H9 (cell line): ENCODE measurements at regions not wholly inside any gene's neighbourhood (a gene's known extent, or its start where the extent isn't known, plus 50 kb on each side); places are given as distances from the start of the nearest gene placed in this dataset.

Source experiments
- DNase-seq: peaks from one replicate; pipeline ENCODE4 v3.0.0-alpha.2; 2017
- H2AFZ ChIP-seq: one replicate; pipeline ENCODE4 v1.6.1; 2013; ENCODE audit warnings: mild to moderate bottlenecking, low read length, control low read depth, moderate library complexity
- H2AK5ac ChIP-seq: 2 replicates; pipeline ENCODE4 v1.6.1; 2013; ENCODE audit warnings: low read length, control low read depth, mixed read lengths; ENCODE audit not compliant: insufficient read length
- H2BK120ac ChIP-seq: one replicate; pipeline ENCODE4 v1.6.1; 2013; ENCODE audit warnings: low read depth, mild to moderate bottlenecking, low read length, control low read depth, inconsistent platforms; ENCODE audit not compliant: poor library complexity, severe bottlenecking
- H2BK12ac ChIP-seq: 2 replicates; pipeline ENCODE4 v1.6.1; 2013; ENCODE audit warnings: low read length, control low read depth, mixed read lengths, low read depth; ENCODE audit not compliant: insufficient read length
- H2BK15ac ChIP-seq: 2 replicates; pipeline ENCODE4 v1.6.1; 2013; ENCODE audit warnings: low read depth, low read length, control low read depth
- H2BK20ac ChIP-seq: one replicate; pipeline ENCODE4 v1.6.1; 2013; ENCODE audit warnings: low read depth, mild to moderate bottlenecking, low read length, control low read depth, inconsistent platforms; ENCODE audit not compliant: poor library complexity, severe bottlenecking
- H2BK5ac ChIP-seq: 2 replicates; pipeline ENCODE4 v1.6.1; 2013; ENCODE audit warnings: low read length, control low read depth, mixed read lengths; ENCODE audit not compliant: insufficient read length
- H3K14ac ChIP-seq: 2 replicates; pipeline ENCODE4 v1.6.1; 2013; ENCODE audit warnings: low read length, control low read depth; ENCODE audit not compliant: insufficient read depth
- H3K18ac ChIP-seq: 2 replicates; pipeline ENCODE4 v1.6.1; 2013; ENCODE audit warnings: low read depth, mild to moderate bottlenecking, mixed read lengths, low read length, control low read depth; ENCODE audit not compliant: insufficient read length
- H3K23ac ChIP-seq: 2 replicates; pipeline ENCODE4 v1.6.1; 2013; ENCODE audit warnings: low read length, control low read depth, mixed read lengths, low read depth; ENCODE audit not compliant: insufficient read length
- H3K23me2 ChIP-seq: 2 replicates; pipeline ENCODE4 v1.6.1; 2013; ENCODE audit warnings: low read depth, mild to moderate bottlenecking, mixed read lengths, low read length, control low read depth; ENCODE audit not compliant: insufficient read length, poor library complexity, severe bottlenecking
- H3K27ac ChIP-seq: 2 replicates; pipeline ENCODE4 v1.5.1; 2013; ENCODE audit warnings: low read length, control low read depth, mixed read lengths, low read depth; ENCODE audit not compliant: insufficient read length
- H3K27me3 ChIP-seq: 2 replicates; pipeline ENCODE4 v1.6.1; 2013; ENCODE audit warnings: low read length, control low read depth, inconsistent platforms; ENCODE audit not compliant: insufficient read depth
- H3K4ac ChIP-seq: 2 replicates; pipeline ENCODE4 v1.6.1; 2013; ENCODE audit warnings: low read depth, mild to moderate bottlenecking, control low read depth, inconsistent platforms, low read length, moderate library complexity
- H3K4me1 ChIP-seq: 2 replicates; pipeline ENCODE4 v1.6.1; 2013; ENCODE audit warnings: low read length, control low read depth, inconsistent platforms; ENCODE audit not compliant: insufficient read depth
- H3K4me2 ChIP-seq: 2 replicates; pipeline ENCODE4 v1.6.1; 2013; ENCODE audit warnings: low read length, control low read depth, mixed read lengths; ENCODE audit not compliant: insufficient read length, insufficient read depth
- H3K56ac ChIP-seq: 2 replicates; pipeline ENCODE4 v1.6.1; 2013; ENCODE audit warnings: low read depth, mild to moderate bottlenecking, mixed read lengths, low read length, control low read depth; ENCODE audit not compliant: insufficient read length
- H3K79me1 ChIP-seq: 2 replicates; pipeline ENCODE4 v1.6.1; 2013; ENCODE audit warnings: low read depth, mild to moderate bottlenecking, moderate library complexity, low read length, control low read depth, inconsistent platforms; ENCODE audit not compliant: insufficient read depth, poor library complexity, severe bottlenecking
- H3K79me2 ChIP-seq: 2 replicates; pipeline ENCODE4 v1.6.1; 2013; ENCODE audit warnings: low read length, control low read depth, inconsistent platforms; ENCODE audit not compliant: insufficient read depth
- H3K9ac ChIP-seq: 2 replicates; pipeline ENCODE4 v1.6.1; 2013; ENCODE audit warnings: low read length, control low read depth, mixed read lengths; ENCODE audit not compliant: insufficient read length; ENCODE audit errors: extremely low read depth
- H3K9me3 ChIP-seq: one replicate; pipeline ENCODE4 v1.6.1; 2013; ENCODE audit warnings: low read depth, low read length, inconsistent platforms; ENCODE audit not compliant: control insufficient read depth
- H3T11ph ChIP-seq: one replicate; pipeline ENCODE4 v1.6.1; 2013; ENCODE audit warnings: mild to moderate bottlenecking, low read length, control low read depth, inconsistent platforms
- H4K20me1 ChIP-seq: one replicate; pipeline ENCODE4 v1.6.1; 2013; ENCODE audit not compliant: control insufficient read depth, insufficient read length, insufficient read depth
- H4K5ac ChIP-seq: 2 replicates; pipeline ENCODE4 v1.6.1; 2013; ENCODE audit warnings: low read depth, mild to moderate bottlenecking, mixed read lengths, low read length, control low read depth; ENCODE audit not compliant: insufficient read length
- H4K8ac ChIP-seq: replicated peaks from 2 replicates; pipeline ENCODE4 v1.6.1; 2013; ENCODE audit warnings: low read length, control low read depth, mixed read lengths, low read depth; ENCODE audit not compliant: insufficient read length
- H4K91ac ChIP-seq: 2 replicates; pipeline ENCODE4 v1.6.1; 2013; ENCODE audit warnings: low read depth, mild to moderate bottlenecking, moderate library complexity, mixed read lengths, low read length, control low read depth; ENCODE audit not compliant: insufficient read length
- H3K27ac Mint-ChIP-seq, 3 experiments: 2 replicates in 2 of 3; 3 replicates in 1 of 3; pipeline ENCODE4 v1.8.0; 2020 to 2021; ENCODE audit warnings: mixed read lengths in 3 of 3, mild to moderate bottlenecking in 1 of 3, moderate library complexity in 1 of 3
- H3K27me3 Mint-ChIP-seq: 2 replicates; pipeline ENCODE4 v1.8.0; 2021; ENCODE audit warnings: low read depth, mild to moderate bottlenecking, moderate library complexity, mixed read lengths
- H3K36me3 Mint-ChIP-seq, 3 experiments: 2 replicates in 2 of 3; 3 replicates in 1 of 3; pipeline ENCODE4 v1.8.0; 2020 to 2021; ENCODE audit warnings: low read depth in 3 of 3, mixed read lengths in 3 of 3; ENCODE audit not compliant: insufficient read depth in 1 of 3
- H3K4me1 Mint-ChIP-seq, 2 experiments: 2 replicates each; pipeline ENCODE4 v1.8.0; 2020; ENCODE audit warnings: mixed read lengths in 2 of 2
- H3K4me3 Mint-ChIP-seq, 2 experiments: 2 replicates in 1 of 2; 3 replicates in 1 of 2; pipeline ENCODE4 v1.8.0; 2020 to 2021; ENCODE audit warnings: mild to moderate bottlenecking in 2 of 2, mixed read lengths in 2 of 2, moderate library complexity in 1 of 2
- H3K9me3 Mint-ChIP-seq, 2 experiments: 2 replicates in 1 of 2; 3 replicates in 1 of 2; pipeline ENCODE4 v1.8.0; 2020; ENCODE audit warnings: mild to moderate bottlenecking in 2 of 2, mixed read lengths in 2 of 2, moderate library complexity in 1 of 2
- CTCF ChIP-seq: fragments of 200-600 bp; sonication (generic); conservative IDR thresholded peaks from 3 replicates; pipeline ENCODE4 v1.8.0; 2021; ENCODE audit warnings: antibody characterized with exemption, mild to moderate bottlenecking
- WGBS: extraction: QIAGEN DNeasy Blood & Tissue Kit; methylation state at CpG from one replicate; pipeline ENCODE4 v1.1.7; 2013; ENCODE audit warnings: missing lambda C conversion rate, low lambda C conversion rate, mixed read lengths; ENCODE audit not compliant: insufficient read length; ENCODE audit errors: extremely low coverage; 5-methylcytosine and 5-hydroxymethylcytosine counted together

GRCh38 chr22:34306361-34306760, 386.1 kb upstream of the LARGE1 start:
- Histone ChIP-seq H3K4me1 (no peaks in the 10 kb centered on the region), H4K5ac (no peak overlapping the region), H3K79me2 (no peaks in the 10 kb centered on the region), H3T11ph (no peak overlapping the region), H2AK5ac (no peak overlapping the region), H3K56ac (no peak overlapping the region), H3K18ac (no peak overlapping the region), H3K27ac (no peak overlapping the region), H2BK20ac (no peak overlapping the region), H3K9me3 (no peaks in the 10 kb centered on the region), H3K27me3 (no peaks in the 10 kb centered on the region), H3K79me1 (no peaks in the 10 kb centered on the region), H2BK12ac (no peak overlapping the region), H4K91ac (no peak overlapping the region), H4K8ac (no peak overlapping the region), H4K20me1 (no peaks in the 10 kb centered on the region), H3K23me2 (no peaks in the 10 kb centered on the region), H3K14ac (no peak overlapping the region), H2BK15ac (no peak overlapping the region), H3K4me2 (no peak overlapping the region), H3K4ac (no peak overlapping the region), H2BK120ac (no peak overlapping the region), H3K23ac (no peak overlapping the region), H2BK5ac (no peak overlapping the region), H3K9ac (no peak overlapping the region), H2AFZ (no peak overlapping the region)
- peaks cover 27% of the 10 kb centered on the region for H3K27me3 Mint-ChIP-seq
- H3K4me1 Mint-ChIP-seq, result no peaks in the 10 kb centered on the region
- H3K9me3 Mint-ChIP-seq, result peaks cover 4 to 7% of the 10 kb centered on the region in 2 experiments; a peak in 3 of 5 replicates
- peak overlapping the region in 1 of 3 experiments; percentile 67; a peak in 1 of 7 replicates for H3K27ac Mint-ChIP-seq
- H3K36me3 Mint-ChIP-seq, result no peaks in the 10 kb centered on the region
- DNase-seq, result no peak
- WGBS, result no CpG with 5 or more reads among the region's 2 CpGs
- H3K4me3 Mint-ChIP-seq, result no peak overlapping the region
- no peak for TF ChIP-seq CTCF
